H1 (cell line): ENCODE measurements at regions not wholly inside any gene's neighbourhood (a gene's known extent, or its start where the extent isn't known, plus 50 kb on each side); places are given as distances from the start of the nearest gene placed in this dataset.

ENCODE experiments used
- CTCF ChIA-PET: fragments of 300-600 bp; sonication (Branson Sonifier 250); formaldehyde crosslinking; loops from one replicate; lab custom pipeline; 2021; ENCODE audit not compliant: partially characterized antibody; lab: Charles Lee
- POLR2A ChIA-PET: fragments of 300-600 bp; sonication (Branson Sonifier 250); formaldehyde crosslinking; loops from one replicate; lab custom pipeline; 2021; ENCODE audit warnings: inconsistent platforms; ENCODE audit not compliant: partially characterized antibody; lab: Charles Lee
- DNase-seq, 2 experiments: peaks; one replicate each; pipeline versions ENCODE4 v3.0.0 to v3.0.0-alpha.2; 2010 to 2022; ENCODE audit warnings: low spot score in 2 of 2, low read depth in 1 of 2, mixed read lengths in 1 of 2
- FAIRE-seq: peaks from 2 replicates; lab custom pipeline; 2011; peaks lifted over from hg19 to GRCh38; lab: Jason Lieb, UNC
- H2AFZ ChIP-seq: 2 replicates; pipeline ENCODE4 v1.8.1; 2012; ENCODE audit warnings: low read length, inconsistent platforms
- H2AK5ac ChIP-seq: 2 replicates; pipeline ENCODE4 v1.6.1; 2013; ENCODE audit warnings: low read depth, low read length
- H2BK120ac ChIP-seq: replicated peaks from 2 replicates; pipeline ENCODE3; 2013; ENCODE audit warnings: low read depth, low read length, inconsistent platforms
- H2BK12ac ChIP-seq: 2 replicates; pipeline ENCODE4 v1.6.1; 2013; ENCODE audit warnings: low read depth, low read length
- H2BK15ac ChIP-seq: 2 replicates; pipeline ENCODE4 v1.6.1; 2013; ENCODE audit warnings: low read length
- H2BK20ac ChIP-seq: 2 replicates; pipeline ENCODE4 v1.6.1; 2013; ENCODE audit warnings: low read length
- H2BK5ac ChIP-seq: 2 replicates; pipeline ENCODE4 v1.6.1; 2013; ENCODE audit warnings: low read depth, low read length
- H3K14ac ChIP-seq: 2 replicates; pipeline ENCODE4 v1.6.1; 2013; ENCODE audit warnings: inconsistent platforms; ENCODE audit not compliant: insufficient read length
- H3K18ac ChIP-seq: 2 replicates; pipeline ENCODE4 v1.6.1; 2013; ENCODE audit warnings: low read length; ENCODE audit errors: extremely low read depth
- H3K23ac ChIP-seq: 2 replicates; pipeline ENCODE4 v1.6.1; 2013; ENCODE audit warnings: inconsistent platforms; ENCODE audit not compliant: insufficient read length
- H3K23me2 ChIP-seq: 2 replicates; pipeline ENCODE4 v1.6.1; 2013; ENCODE audit warnings: low read depth, low read length
- H3K27ac ChIP-seq: 2 replicates; pipeline ENCODE4 v1.6.1; 2011; ENCODE audit warnings: low read depth, low read length, inconsistent platforms
- H3K27me3 ChIP-seq, 4 experiments: replicated peaks in 1 of 4; 1 replicate in 1 of 4; 2 replicates in 3 of 4; pipeline versions ENCODE4 v1.6.1 to v1.8.1; 2011 to 2013; ENCODE audit warnings: low read length in 3 of 4, mild to moderate bottlenecking in 3 of 4, inconsistent platforms in 2 of 4, mixed read lengths in 2 of 4, moderate library complexity in 1 of 4; ENCODE audit not compliant: control insufficient read depth in 3 of 4, insufficient read depth in 3 of 4; ENCODE audit errors: extremely low read depth in 1 of 4
- H3K36me3 ChIP-seq, 4 experiments: 2 replicates each; pipeline versions ENCODE4 v1.6.1 to v1.8.1; 2011 to 2013; ENCODE audit warnings: mild to moderate bottlenecking in 4 of 4, low read length in 3 of 4, moderate library complexity in 2 of 4, control low read depth in 1 of 4, inconsistent platforms in 1 of 4; ENCODE audit not compliant: insufficient read depth in 4 of 4, control insufficient read depth in 2 of 4
- H3K4ac ChIP-seq: replicated peaks from 2 replicates; pipeline ENCODE3; 2013; ENCODE audit warnings: low read length, low read depth, mixed read lengths, inconsistent platforms; ENCODE audit not compliant: insufficient read length
- H3K4me1 ChIP-seq, 4 experiments: replicated peaks in 1 of 4; 1 replicate in 1 of 4; 2 replicates in 3 of 4; pipeline versions ENCODE4 v1.6.1 to v1.8.1; 2011 to 2013; ENCODE audit warnings: low read length in 3 of 4, inconsistent platforms in 2 of 4, mixed read lengths in 1 of 4; ENCODE audit not compliant: insufficient read depth in 4 of 4, control insufficient read depth in 3 of 4
- H3K4me2 ChIP-seq, 2 experiments: 2 replicates each; pipeline versions ENCODE4 v1.6.1 to v1.8.1; 2011 to 2013; ENCODE audit warnings: low read depth in 2 of 2, low read length in 2 of 2, control low read depth in 1 of 2, inconsistent platforms in 1 of 2, mild to moderate bottlenecking in 1 of 2; ENCODE audit not compliant: insufficient read depth in 1 of 2
- H3K4me3 ChIP-seq, 4 experiments: fragments of 200-600, 300-600 bp in 1 of 4; sonication (generic), shearing (Covaris generic), sonication (Bioruptor Twin) in 1 of 4; 2 replicates each; pipeline versions ENCODE4 v1.5.1 to v1.8.1; 2011 to 2016; ENCODE audit warnings: low read length in 4 of 4, low read depth in 3 of 4, control low read depth in 2 of 4, inconsistent platforms in 2 of 4, mild to moderate bottlenecking in 2 of 4, mixed read lengths in 1 of 4, moderate library complexity in 1 of 4; ENCODE audit not compliant: insufficient read depth in 2 of 4; ENCODE audit errors: extremely low read depth in 1 of 4
- H3K56ac ChIP-seq: replicated peaks from 2 replicates; pipeline ENCODE3; 2013; ENCODE audit warnings: low read depth, mild to moderate bottlenecking, mixed read lengths, low read length, inconsistent platforms; ENCODE audit not compliant: insufficient read length
- H3K79me1 ChIP-seq: 2 replicates; pipeline ENCODE4 v1.6.1; 2013; ENCODE audit warnings: low read depth, low read length, control low read depth
- H3K79me2 ChIP-seq, 2 experiments: 2 replicates each; pipeline versions ENCODE4 v1.6.1 to v1.8.1; 2012 to 2013; ENCODE audit warnings: low read length in 2 of 2, mild to moderate bottlenecking in 2 of 2, inconsistent platforms in 1 of 2; ENCODE audit not compliant: insufficient read depth in 2 of 2, control insufficient read depth in 1 of 2
- H3K9ac ChIP-seq, 4 experiments: replicated peaks in 1 of 4; 1 replicate in 1 of 4; 2 replicates in 3 of 4; pipeline versions ENCODE4 v1.6.1 to v1.8.1; 2011 to 2013; ENCODE audit warnings: low read depth in 3 of 4, low read length in 3 of 4, control low read depth in 2 of 4, mild to moderate bottlenecking in 2 of 4, moderate library complexity in 2 of 4, inconsistent platforms in 1 of 4; ENCODE audit errors: extremely low read depth in 1 of 4
- H3K9me3 ChIP-seq, 2 experiments: 2 replicates each; pipeline versions ENCODE4 v1.6.1 to v1.8.1; 2012 to 2013; ENCODE audit warnings: mild to moderate bottlenecking in 2 of 2, moderate library complexity in 2 of 2, control low read depth in 1 of 2, inconsistent platforms in 1 of 2, low read depth in 1 of 2, low read length in 1 of 2, mixed read lengths in 1 of 2; ENCODE audit not compliant: insufficient read depth in 2 of 2
- H4K20me1 ChIP-seq, 2 experiments: replicated peaks in 1 of 2; 2 replicates each; pipeline versions ENCODE3 to v1.8.1; 2011 to 2013; ENCODE audit warnings: inconsistent platforms in 2 of 2, low read length in 2 of 2, mild to moderate bottlenecking in 1 of 2; ENCODE audit not compliant: insufficient read depth in 2 of 2, control insufficient read depth in 1 of 2
- H4K5ac ChIP-seq: 2 replicates; pipeline ENCODE4 v1.6.1; 2013; ENCODE audit warnings: low read length, low read depth, mixed read lengths, inconsistent platforms; ENCODE audit not compliant: insufficient read length
- H4K8ac ChIP-seq: 2 replicates; pipeline ENCODE4 v1.8.0; 2013; ENCODE audit warnings: mild to moderate bottlenecking, moderate library complexity, low read length, inconsistent platforms; ENCODE audit not compliant: insufficient read depth; ENCODE audit errors: extremely low read depth
- H4K91ac ChIP-seq: replicated peaks from 2 replicates; pipeline ENCODE3; 2013; ENCODE audit warnings: low read length, mixed read lengths, inconsistent platforms; ENCODE audit not compliant: insufficient read length
- BRCA1 ChIP-seq: IDR thresholded peaks from 2 replicates; pipeline ENCODE4 v1.6.1; 2012; ENCODE audit warnings: low read depth, low read length, improper control_type of control experiment
- CBX8 ChIP-seq: fragments of 300-800, 300-1000 bp; sonication (generic); IDR thresholded peaks from 2 replicates; pipeline ENCODE4 v1.7.1; 2016; ENCODE audit warnings: low read depth, low read length, borderline replicate concordance
- JUN ChIP-seq: IDR thresholded peaks from 2 replicates; pipeline ENCODE4 v1.6.1; 2011; ENCODE audit warnings: low read depth, mild to moderate bottlenecking, improper control_type of control experiment, low read length
- POLR2AphosphoS5 ChIP-seq: IDR thresholded peaks from 2 replicates; pipeline ENCODE4 v1.6.1; 2011; ENCODE audit warnings: low read depth, low read length
- RBBP5 ChIP-seq: IDR thresholded peaks from 2 replicates; pipeline ENCODE4 v1.7.1; 2012; ENCODE audit warnings: low read depth, mild to moderate bottlenecking, inconsistent platforms, low read length, moderate library complexity, borderline replicate concordance
- SIN3A ChIP-seq, 2 experiments: IDR thresholded peaks in 1 of 2; conservative IDR thresholded peaks in 1 of 2; 2 replicates each; pipeline ENCODE4 v1.6.1; 2011 to 2012; ENCODE audit warnings: low read length in 2 of 2, improper control_type of control experiment in 1 of 2, low read depth in 1 of 2, mild to moderate bottlenecking in 1 of 2
- SP2 ChIP-seq: IDR thresholded peaks from 2 replicates; pipeline ENCODE4 v1.6.1; 2012; ENCODE audit warnings: mild to moderate bottlenecking, low read length, inconsistent platforms
- SUZ12 ChIP-seq: fragments of 200-600 bp; sonication (generic); IDR thresholded peaks from 2 replicates; pipeline ENCODE4 v1.6.1; 2012; ENCODE audit warnings: mild to moderate bottlenecking, inconsistent platforms, low read length, moderate library complexity, mixed read lengths
- TCF12 ChIP-seq: IDR thresholded peaks from 2 replicates; pipeline ENCODE4 v1.6.1; 2011; ENCODE audit warnings: low read depth, mild to moderate bottlenecking, low read length
- ZNF274 ChIP-seq: IDR thresholded peaks from 2 replicates; pipeline ENCODE4 v1.7.0; 2012; ENCODE audit warnings: low read length, borderline replicate concordance; ENCODE audit errors: extremely low read depth
- WGBS, 2 experiments: shearing (Covaris generic) in 1 of 2; methylation state at CpG; one replicate each; pipeline versions ENCODE4 v1.1.6 to v1.1.7; 2013 to 2015; ENCODE audit warnings: low lambda C conversion rate in 2 of 2, mixed read lengths in 2 of 2, inconsistent platforms in 1 of 2, low coverage in 1 of 2, missing lambda C conversion rate in 1 of 2; ENCODE audit not compliant: insufficient replicate concordance in 2 of 2, insufficient coverage in 1 of 2, insufficient read length in 1 of 2; ENCODE audit errors: extremely low coverage in 1 of 2, missing lambda C conversion rate in 1 of 2; 5-methylcytosine and 5-hydroxymethylcytosine counted together
- TF ChIP-seq, protein P1 (sequence below): IDR thresholded peaks from 2 replicates; pipeline ENCODE4 v1.6.1; 2012; ENCODE audit warnings: inconsistent platforms
- TF ChIP-seq, protein P2 (sequence below), 3 experiments: IDR thresholded peaks; 1 replicate in 2 of 3; 2 replicates in 1 of 3; pipeline versions ENCODE4 v1.5.1 to v1.6.1; 2011; ENCODE audit warnings: low read length in 3 of 3, mild to moderate bottlenecking in 3 of 3, inconsistent platforms in 2 of 3, low read depth in 1 of 3, moderate library complexity in 1 of 3; ENCODE audit not compliant: insufficient read depth in 1 of 3; ENCODE audit errors: control extremely low read depth in 1 of 3

DNA sequence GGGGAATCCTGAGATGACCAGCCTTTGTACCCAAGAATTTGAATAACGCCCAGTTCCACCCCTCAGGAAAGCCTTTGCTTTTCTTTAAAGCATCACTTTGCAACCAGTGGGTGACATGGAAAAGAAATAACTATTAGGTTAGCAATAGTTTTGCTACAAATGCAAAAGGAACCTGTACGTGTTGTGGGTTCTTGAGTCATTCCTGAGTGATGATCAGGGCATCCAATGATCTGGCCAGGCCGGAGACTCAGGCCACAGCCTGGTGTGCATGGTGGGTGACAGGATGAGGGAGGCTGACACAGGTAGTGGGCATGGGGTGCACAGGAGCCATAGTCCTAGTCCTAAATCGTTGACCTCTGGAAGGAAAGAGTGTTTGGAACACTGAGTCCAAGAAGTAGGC lies 321.4 kb upstream of the IL12A start:
- H2BK15ac ChIP-seq = no peak overlapping the region
- H3K4me2 ChIP-seq = no peak overlapping the region
- POLR2A ChIA-PET = no interaction called here
- no peak overlapping the region for H2BK12ac ChIP-seq
- no peaks in the 10 kb centered on the region for H3K79me2 ChIP-seq
- no peaks in the 10 kb centered on the region for H3K79me1 ChIP-seq
- H3K4me1 ChIP-seq = no peaks in the 10 kb centered on the region
- H3K23me2 ChIP-seq = no peaks in the 10 kb centered on the region
- no peak overlapping the region; a peak in 1 of 7 replicates for H3K9ac ChIP-seq
- CTCF ChIA-PET = interaction anchor here (0.6 kb wide), 1 partner anchor 11 kb away, joined by 4 read pairs; no protein-coding TSS in a partner anchor
- H3K36me3 ChIP-seq = no peaks in the 10 kb centered on the region
- no peaks in the 10 kb centered on the region for H3K9me3 ChIP-seq
- H4K20me1 ChIP-seq = no peaks in the 10 kb centered on the region
- no peak overlapping the region for H4K8ac ChIP-seq
- H4K91ac ChIP-seq = no peak overlapping the region
- no peaks in the 10 kb centered on the region for H3K27me3 ChIP-seq
- no peak overlapping the region for H3K4ac ChIP-seq
- no peak overlapping the region for H2BK5ac ChIP-seq
- H3K14ac ChIP-seq = no peak overlapping the region
- H3K18ac ChIP-seq = no peak overlapping the region
- WGBS, 2 experiments = 94% methylated on average over 4 of the region's 4 CpGs; no CpG with 5 or more reads in 1 of the 2 experiments
- no peak overlapping the region for H2AFZ ChIP-seq
- H3K4me3 ChIP-seq = no peak overlapping the region
- no peak overlapping the region for H2BK20ac ChIP-seq
- no peak overlapping the region for H2BK120ac ChIP-seq
- FAIRE-seq (no peak), DNase-seq (no peak)
- H3K56ac ChIP-seq = no peak overlapping the region
- no peak overlapping the region for H3K23ac ChIP-seq
- no peak overlapping the region for H2AK5ac ChIP-seq
- no peak overlapping the region for H4K5ac ChIP-seq
- no peak overlapping the region for H3K27ac ChIP-seq
- TF ChIP-seq SIN3A (conservative IDR thresholded peaks at IDR 0.05 in 1 of 2, IDR thresholded peaks at IDR 0.05 in 1 of 2; ENCODE audit: low read depth in 1 of 2, low read length in 2 of 2) = no peak
- no peak for TF ChIP-seq POLR2AphosphoS5
- TF ChIP-seq SUZ12 = no peak
- TF ChIP-seq, protein P1, sequence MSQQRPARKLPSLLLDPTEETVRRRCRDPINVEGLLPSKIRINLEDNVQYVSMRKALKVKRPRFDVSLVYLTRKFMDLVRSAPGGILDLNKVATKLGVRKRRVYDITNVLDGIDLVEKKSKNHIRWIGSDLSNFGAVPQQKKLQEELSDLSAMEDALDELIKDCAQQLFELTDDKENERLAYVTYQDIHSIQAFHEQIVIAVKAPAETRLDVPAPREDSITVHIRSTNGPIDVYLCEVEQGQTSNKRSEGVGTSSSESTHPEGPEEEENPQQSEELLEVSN = no peak
- no peak for TF ChIP-seq BRCA1
- no peak for TF ChIP-seq JUN
- TF ChIP-seq ZNF274 = no peak
- no peak for TF ChIP-seq RBBP5
- no peak for TF ChIP-seq TCF12
- no peak for TF ChIP-seq SP2
- TF ChIP-seq CBX8 = no peak
- TF ChIP-seq, protein P2, sequence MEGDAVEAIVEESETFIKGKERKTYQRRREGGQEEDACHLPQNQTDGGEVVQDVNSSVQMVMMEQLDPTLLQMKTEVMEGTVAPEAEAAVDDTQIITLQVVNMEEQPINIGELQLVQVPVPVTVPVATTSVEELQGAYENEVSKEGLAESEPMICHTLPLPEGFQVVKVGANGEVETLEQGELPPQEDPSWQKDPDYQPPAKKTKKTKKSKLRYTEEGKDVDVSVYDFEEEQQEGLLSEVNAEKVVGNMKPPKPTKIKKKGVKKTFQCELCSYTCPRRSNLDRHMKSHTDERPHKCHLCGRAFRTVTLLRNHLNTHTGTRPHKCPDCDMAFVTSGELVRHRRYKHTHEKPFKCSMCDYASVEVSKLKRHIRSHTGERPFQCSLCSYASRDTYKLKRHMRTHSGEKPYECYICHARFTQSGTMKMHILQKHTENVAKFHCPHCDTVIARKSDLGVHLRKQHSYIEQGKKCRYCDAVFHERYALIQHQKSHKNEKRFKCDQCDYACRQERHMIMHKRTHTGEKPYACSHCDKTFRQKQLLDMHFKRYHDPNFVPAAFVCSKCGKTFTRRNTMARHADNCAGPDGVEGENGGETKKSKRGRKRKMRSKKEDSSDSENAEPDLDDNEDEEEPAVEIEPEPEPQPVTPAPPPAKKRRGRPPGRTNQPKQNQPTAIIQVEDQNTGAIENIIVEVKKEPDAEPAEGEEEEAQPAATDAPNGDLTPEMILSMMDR (IDR thresholded peaks at IDR 0.05; ENCODE audit: control extremely low read depth in 1 of 3, insufficient read depth in 1 of 3, low read depth in 1 of 3, low read length in 3 of 3) = no peak
